ENCODE measurements at regions not wholly inside any gene's neighbourhood (a gene's known extent, or its start where the extent isn't known, plus 50 kb on each side); places are given as distances from the start of the nearest gene placed in this dataset.

GRCh38 chr4:45855857-45856256 is 268.0 kb downstream of the GABRG1 start:
- Mint-ChIP-seq H3K9me3 (peaks cover 21 to 29% of the 10 kb centered on the region in 2 donors), H3K36me3 (peaks cover 0 to 12% of the 10 kb centered on the region in 2 donors), H3K27ac (no peak overlapping the region)
- ATAC-seq = no peak
- no peak for DNase-seq (ENCODE audit: low spot score in 2 of 2)

GRCh38 chr4:45846016-45846415 is 277.8 kb downstream of the GABRG1 start:
- no peak for DNase-seq (ENCODE audit: low spot score in 2 of 2)
- Mint-ChIP-seq H3K36me3 (peaks cover 0 to 4% of the 10 kb centered on the region in 2 donors), H3K9me3 (peaks cover 5 to 9% of the 10 kb centered on the region in 2 donors)

GRCh38 chr4:45841791-45842190 is 282.1 kb downstream of the GABRG1 start:
- Mint-ChIP-seq H3K27ac (no peak overlapping the region), H3K36me3 (no peaks in the 10 kb centered on the region), H3K9me3 (peaks cover 0 to 7% of the 10 kb centered on the region in 2 donors)
- no peak for ATAC-seq
- DNase-seq (ENCODE audit: low spot score in 2 of 2) = no peak

More at GRCh38 chr4:45846016-45846415, 277.8 kb downstream of the GABRG1 start:
- ATAC-seq = no peak
- no peak overlapping the region for H3K27ac Mint-ChIP-seq

GRCh38 chr4:45831692-45832091 is 292.2 kb downstream of the GABRG1 start:
- no peak overlapping the region for H3K27ac Mint-ChIP-seq
- DNase-seq (ENCODE audit: low spot score in 2 of 2) = no peak
- peaks cover 0 to 13% of the 10 kb centered on the region in 2 donors for H3K36me3 Mint-ChIP-seq
- no peak for ATAC-seq
- peaks cover 41 to 47% of the 10 kb centered on the region in 2 donors for H3K9me3 Mint-ChIP-seq

- no peak for ATAC-seq
- Mint-ChIP-seq H3K9me3 (peaks cover 14 to 19% of the 10 kb centered on the region in 2 donors), H3K27ac (no peak overlapping the region), H3K36me3 (peaks cover 0 to 5% of the 10 kb centered on the region in 2 donors)
- DNase-seq (ENCODE audit: low spot score in 2 of 2) = no peak
These were observed 319.9 kb downstream of the GABRG1 start for GRCh38 chr4:45803994-45804393.

- no peak for ATAC-seq
- no peak overlapping the region for H3K27ac Mint-ChIP-seq
- no peak for DNase-seq (ENCODE audit: low spot score in 2 of 2)
- H3K36me3 Mint-ChIP-seq = no peaks in the 10 kb centered on the region
- H3K9me3 Mint-ChIP-seq = peaks cover 13 to 17% of the 10 kb centered on the region in 2 donors
These were observed 328.7 kb downstream of the GABRG1 start for GRCh38 chr4:45795135-45795534.

GRCh38 chr4:45778514-45778913 is 345.3 kb downstream of the GABRG1 start:
- ATAC-seq (no peak), DNase-seq (ENCODE audit: low spot score in 2 of 2) (no peak)
- Mint-ChIP-seq H3K27ac (no peak overlapping the region), H3K9me3 (peaks cover 8 to 10% of the 10 kb centered on the region in 2 donors), H3K36me3 (no peaks in the 10 kb centered on the region)

- H3K27ac Mint-ChIP-seq = no peak overlapping the region
- peaks cover 8 to 10% of the 10 kb centered on the region in 2 donors for H3K9me3 Mint-ChIP-seq
- ATAC-seq (no peak), DNase-seq (ENCODE audit: low spot score in 2 of 2) (no peak)
- H3K36me3 Mint-ChIP-seq = no peaks in the 10 kb centered on the region
These were observed 347.7 kb downstream of the GABRG1 start for GRCh38 chr4:45776146-45776545.

- H3K9me3 Mint-ChIP-seq = peaks cover 8 to 13% of the 10 kb centered on the region in 2 donors
- ATAC-seq (no peak), DNase-seq (ENCODE audit: low spot score in 2 of 2) (no peak)
- no peak overlapping the region for H3K27ac Mint-ChIP-seq
- H3K36me3 Mint-ChIP-seq = no peaks in the 10 kb centered on the region
These were observed 352.9 kb downstream of the GABRG1 start for GRCh38 chr4:45770958-45771357.

GRCh38 chr4:45765521-45765920 is 358.3 kb downstream of the GABRG1 start:
- Mint-ChIP-seq H3K27ac (no peak overlapping the region), H3K36me3 (peaks cover 0 to 5% of the 10 kb centered on the region in 2 donors), H3K9me3 (peaks cover 13 to 27% of the 10 kb centered on the region in 2 donors)
- DNase-seq (ENCODE audit: low spot score in 2 of 2) (no peak), ATAC-seq (no peak)

GRCh38 chr4:45751877-45752530 is 371.9 kb downstream of the GABRG1 start:
- DNase-seq (ENCODE audit: low spot score in 2 of 2) = no peak
- Mint-ChIP-seq H3K36me3 (no peaks in the 10 kb centered on the region), H3K27ac (no peak overlapping the region), H3K9me3 (peaks cover 7 to 11% of the 10 kb centered on the region in 2 donors)
- no peak for ATAC-seq

GRCh38 chr4:45750721-45751120 is 373.1 kb downstream of the GABRG1 start:
- ATAC-seq (no peak), DNase-seq (ENCODE audit: low spot score in 2 of 2) (no peak)
- no peaks in the 10 kb centered on the region for H3K36me3 Mint-ChIP-seq
- H3K9me3 Mint-ChIP-seq = peaks cover 7 to 11% of the 10 kb centered on the region in 2 donors
- H3K27ac Mint-ChIP-seq = no peak overlapping the region

- Mint-ChIP-seq H3K36me3 (peaks cover 0 to 5% of the 10 kb centered on the region in 2 donors), H3K27ac (no peak overlapping the region), H3K9me3 (peaks cover 11 to 18% of the 10 kb centered on the region in 2 donors)
- DNase-seq (ENCODE audit: low spot score in 2 of 2) = no peak
- ATAC-seq = no peak
These were observed 378.1 kb downstream of the GABRG1 start for GRCh38 chr4:45745741-45746140.

- H3K9me3 Mint-ChIP-seq = peaks cover 17 to 25% of the 10 kb centered on the region in 2 donors
- ATAC-seq (no peak), DNase-seq (ENCODE audit: low spot score in 2 of 2) (no peak)
- peaks cover 0 to 5% of the 10 kb centered on the region in 2 donors for H3K36me3 Mint-ChIP-seq
- no peak overlapping the region for H3K27ac Mint-ChIP-seq
These were observed 382.0 kb downstream of the GABRG1 start for GRCh38 chr4:45741897-45742296.

GRCh38 chr4:45732161-45732560 is 391.7 kb downstream of the GABRG1 start:
- DNase-seq (ENCODE audit: low spot score in 2 of 2) (no peak), ATAC-seq (no peak)
- no peaks in the 10 kb centered on the region for H3K36me3 Mint-ChIP-seq
- peaks cover 11 to 18% of the 10 kb centered on the region in 2 donors for H3K9me3 Mint-ChIP-seq
- H3K27ac Mint-ChIP-seq = no peak overlapping the region

- H3K27ac Mint-ChIP-seq = no peak overlapping the region
- peaks cover 19 to 23% of the 10 kb centered on the region in 2 donors for H3K9me3 Mint-ChIP-seq
- DNase-seq (ENCODE audit: low spot score in 2 of 2) (no peak), ATAC-seq (no peak)
- H3K36me3 Mint-ChIP-seq = peaks cover 0 to 7% of the 10 kb centered on the region in 2 donors
These were observed 407.8 kb downstream of the GABRG1 start for GRCh38 chr4:45716093-45716492.

- Mint-ChIP-seq H3K27ac (no peak overlapping the region), H3K9me3 (peaks cover 12 to 21% of the 10 kb centered on the region in 2 donors), H3K36me3 (peaks cover 0 to 7% of the 10 kb centered on the region in 2 donors)
- ATAC-seq = no peak
- DNase-seq (ENCODE audit: low spot score in 2 of 2) = no peak
These were observed 409.9 kb downstream of the GABRG1 start for GRCh38 chr4:45713996-45714395.

- H3K36me3 Mint-ChIP-seq = no peaks in the 10 kb centered on the region
- DNase-seq (ENCODE audit: low spot score in 2 of 2) = no peak
- no peak overlapping the region for H3K27ac Mint-ChIP-seq
- no peak for ATAC-seq
- peaks cover 4% of the 10 kb centered on the region in 2 donors for H3K9me3 Mint-ChIP-seq
These were observed 422.2 kb downstream of the GABRG1 start for GRCh38 chr4:45701621-45702020.
